22Rv1 (cell line): ENCODE measurements at regions not wholly inside any gene's neighbourhood (a gene's known extent, or its start where the extent isn't known, plus 50 kb on each side); places are given as distances from the start of the nearest gene placed in this dataset.

Experiments used
- H3K27ac ChIP-seq: fragments of 450-650 bp; 2 replicates; pipeline ENCODE4 v1.5.1; 2017
- CTCF ChIP-seq: fragments of 450-650 bp; IDR thresholded peaks from 2 replicates; pipeline ENCODE4 v1.5.1; 2017; ENCODE audit warnings: mild to moderate bottlenecking
- ZFX ChIP-seq: fragments of 450-650 bp; IDR thresholded peaks from 2 replicates; pipeline ENCODE4 v1.6.1; 2017; ENCODE audit warnings: antibody characterized with exemption, borderline replicate concordance

- TF ChIP-seq CTCF (no peak), ZFX (no peak)
- H3K27ac ChIP-seq, result no peak overlapping the region
Measured at GRCh38 chr11:69976794-69977193, 101.3 kb upstream of the ANO1 start.

GRCh38 chr11:69977951-69978350 lies 100.2 kb upstream of the ANO1 start:
- H3K27ac ChIP-seq, result no peak overlapping the region
- TF ChIP-seq CTCF, result no peak
- TF ChIP-seq ZFX, result no peak

GRCh38 chr11:69978841-69979614 lies 99.1 kb upstream of the ANO1 start:
- TF ChIP-seq ZFX (no peak), CTCF (no peak)
- H3K27ac ChIP-seq, result no peak overlapping the region

DNA sequence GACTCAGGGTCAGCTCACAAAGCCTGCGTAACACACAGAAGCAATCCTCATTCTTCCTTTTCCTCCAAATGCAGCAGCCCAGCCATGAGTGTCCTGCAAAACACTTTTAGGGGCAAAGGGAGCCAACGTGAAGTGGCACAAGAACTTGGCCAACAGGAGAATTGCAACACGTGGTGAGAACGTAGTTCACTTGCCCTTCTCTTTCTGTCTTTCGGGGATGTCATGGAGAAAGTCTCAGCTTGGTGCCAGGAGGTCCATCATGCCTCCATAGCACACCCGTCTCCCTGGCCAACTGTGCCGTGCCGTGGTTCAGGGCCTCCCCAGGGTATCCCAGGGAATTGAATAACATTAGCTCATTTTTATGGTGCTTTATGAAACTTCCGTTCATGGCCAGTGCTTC lies 98.5 kb upstream of the ANO1 start:
- H3K27ac ChIP-seq, result no peak overlapping the region

GRCh38 chr11:69981119-69981784 lies 96.9 kb upstream of the ANO1 start:
- no peak overlapping the region for H3K27ac ChIP-seq
- TF ChIP-seq ZFX, result no peak
- no peak for TF ChIP-seq CTCF

More for the DNA sequence above, 98.5 kb upstream of the ANO1 start:
- TF ChIP-seq CTCF (no peak), ZFX (no peak)

DNA sequence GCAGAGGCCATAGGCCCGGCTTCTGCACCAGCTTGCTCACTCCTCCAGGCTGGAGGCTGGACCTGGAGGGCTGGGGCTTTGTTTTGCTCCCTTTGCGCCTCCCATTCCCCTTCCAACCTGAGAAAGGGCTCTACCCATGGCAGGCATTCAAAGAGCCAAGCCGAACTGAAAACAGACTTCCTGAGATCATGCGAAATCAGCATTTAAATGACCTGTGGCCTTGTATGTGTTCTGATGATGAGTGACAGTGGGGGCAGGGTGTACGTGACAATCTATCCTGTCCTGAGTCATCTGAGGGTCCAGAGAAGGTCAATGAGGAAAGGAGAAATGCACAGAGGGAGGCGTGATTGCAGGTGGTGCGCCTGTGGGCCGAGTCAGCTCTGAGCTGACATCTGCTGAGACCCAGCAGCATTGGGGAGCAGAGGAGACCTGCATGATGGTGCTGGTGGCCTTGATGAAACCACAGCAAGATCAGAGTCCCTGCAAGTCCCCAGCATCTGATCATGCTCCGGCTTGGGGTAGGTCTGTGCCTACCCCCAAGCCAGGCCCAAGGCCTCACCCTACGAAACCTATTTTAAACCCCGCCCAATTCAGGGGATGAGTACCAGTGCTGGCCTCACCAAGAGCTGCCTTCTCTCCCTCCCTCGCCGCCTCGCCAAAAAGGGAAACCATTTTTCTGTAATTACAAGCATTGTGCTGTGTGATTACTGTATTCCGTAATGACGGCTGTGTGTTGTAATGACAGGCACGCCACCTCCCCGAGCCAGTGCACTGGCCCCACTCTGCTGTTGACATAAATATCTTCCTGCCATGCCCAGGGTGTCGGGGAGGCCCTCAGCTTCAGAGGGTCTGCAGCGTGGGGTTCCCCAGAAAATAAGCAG lies 95.2 kb upstream of the ANO1 start:
- H3K27ac ChIP-seq, result no peak overlapping the region
- TF ChIP-seq ZFX (no peak), CTCF (no peak)
